Left ventricle myocardium inferior (tissue), 1 donor: ENCODE measurements at regions not wholly inside any gene's neighbourhood (a gene's known extent, or its start where the extent isn't known, plus 50 kb on each side); places are given as distances from the start of the nearest gene placed in this dataset.
"Not testable (repeated sequence)": the region's sequence is repeated elsewhere in the genome, so short reads cannot be mapped to it uniquely, and the experiment has no call there.

Experiments used
- DNase-seq: peaks from one replicate; pipeline ENCODE4 v3.0.0-alpha.2; 2020
- H3K27ac ChIP-seq: fragments of 200-600 bp; replicated peaks from 2 replicates; pipeline ENCODE4 v1.8.0; 2021
- H3K27me3 ChIP-seq: fragments of 200-600 bp; 2 replicates; pipeline ENCODE4 v1.8.0; 2021; ENCODE audit warnings: low read depth
- H3K36me3 ChIP-seq: fragments of 200-600 bp; 2 replicates; pipeline ENCODE4 v1.8.0; 2021
- H3K4me1 ChIP-seq: fragments of 200-600 bp; 2 replicates; pipeline ENCODE4 v1.8.0; 2021
- H3K4me3 ChIP-seq: fragments of 200-600 bp; 2 replicates; pipeline ENCODE4 v1.8.0; 2021; ENCODE audit warnings: mild to moderate bottlenecking, moderate library complexity
- H3K9me3 ChIP-seq: fragments of 200-600 bp; replicated peaks from 2 replicates; pipeline ENCODE4 v1.8.0; 2021
- intact Hi-C: fragments of 100-400 bp; cut with micrococcal nuclease; formaldehyde crosslinking; loops from one replicate; pipeline ENCODE4 v1.11.0; 2022
- TF ChIP-seq, protein P1 (sequence below): fragments of 200-600 bp; IDR thresholded peaks from 2 replicates; pipeline ENCODE4 v1.8.0; 2021; ENCODE audit warnings: antibody characterized with exemption, mild to moderate bottlenecking, borderline replicate concordance
- donor health status: DM: no; HTN: yes; CAD: no; lungs with severe emphysema.

DNA sequence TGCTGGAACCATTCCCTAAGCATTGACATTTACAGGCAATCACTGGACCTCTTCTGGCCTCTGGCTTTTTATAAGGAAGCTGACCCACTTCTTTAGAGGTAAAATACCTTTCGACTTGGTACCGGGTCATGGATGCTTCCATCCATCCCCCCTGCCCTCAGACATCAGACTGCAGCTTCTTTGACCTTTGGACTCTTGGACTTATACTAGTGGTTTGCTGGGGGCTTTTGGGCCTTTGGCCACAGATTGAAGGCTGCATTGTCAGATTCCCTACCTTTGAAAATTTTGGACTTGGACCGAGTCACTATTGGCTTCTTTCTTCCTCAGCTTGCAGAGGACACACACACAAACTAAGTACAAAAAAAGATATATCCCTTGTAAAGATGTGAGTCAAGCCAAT lies 86.1 kb downstream of the TTC6 start:
- DNase-seq = no peak
- H3K36me3 ChIP-seq = no peaks in the 10 kb centered on the region
- H3K9me3 ChIP-seq = no peaks in the 10 kb centered on the region
- H3K27me3 ChIP-seq = no peaks in the 10 kb centered on the region
- H3K27ac ChIP-seq = no peak overlapping the region
- no peaks in the 10 kb centered on the region for H3K4me1 ChIP-seq
- TF ChIP-seq, protein P1, sequence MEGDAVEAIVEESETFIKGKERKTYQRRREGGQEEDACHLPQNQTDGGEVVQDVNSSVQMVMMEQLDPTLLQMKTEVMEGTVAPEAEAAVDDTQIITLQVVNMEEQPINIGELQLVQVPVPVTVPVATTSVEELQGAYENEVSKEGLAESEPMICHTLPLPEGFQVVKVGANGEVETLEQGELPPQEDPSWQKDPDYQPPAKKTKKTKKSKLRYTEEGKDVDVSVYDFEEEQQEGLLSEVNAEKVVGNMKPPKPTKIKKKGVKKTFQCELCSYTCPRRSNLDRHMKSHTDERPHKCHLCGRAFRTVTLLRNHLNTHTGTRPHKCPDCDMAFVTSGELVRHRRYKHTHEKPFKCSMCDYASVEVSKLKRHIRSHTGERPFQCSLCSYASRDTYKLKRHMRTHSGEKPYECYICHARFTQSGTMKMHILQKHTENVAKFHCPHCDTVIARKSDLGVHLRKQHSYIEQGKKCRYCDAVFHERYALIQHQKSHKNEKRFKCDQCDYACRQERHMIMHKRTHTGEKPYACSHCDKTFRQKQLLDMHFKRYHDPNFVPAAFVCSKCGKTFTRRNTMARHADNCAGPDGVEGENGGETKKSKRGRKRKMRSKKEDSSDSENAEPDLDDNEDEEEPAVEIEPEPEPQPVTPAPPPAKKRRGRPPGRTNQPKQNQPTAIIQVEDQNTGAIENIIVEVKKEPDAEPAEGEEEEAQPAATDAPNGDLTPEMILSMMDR = no peak
- no peak overlapping the region for H3K4me3 ChIP-seq
- intact Hi-C loops = no loop called here

DNA sequence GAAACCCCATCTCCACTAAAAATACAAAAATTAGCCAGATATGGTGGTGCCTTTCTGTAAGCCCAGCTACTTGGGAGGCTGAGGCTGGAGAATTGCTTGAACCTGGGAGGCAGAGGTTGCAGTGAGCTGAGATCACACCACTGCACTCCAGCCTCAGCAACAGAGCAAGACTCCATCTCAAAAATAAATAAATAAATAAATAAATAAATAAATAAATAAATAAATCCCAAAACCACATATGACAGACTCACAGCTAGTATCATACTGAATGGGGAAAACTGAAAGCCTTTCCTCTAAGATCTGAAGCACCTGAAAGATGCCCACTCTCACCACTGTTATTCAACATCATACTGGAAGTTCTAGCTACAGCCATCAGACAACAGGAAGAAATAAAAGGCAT lies 97.3 kb downstream of the TTC6 start:
- intact Hi-C loops, H3K36me3 ChIP-seq, DNase-seq, H3K4me3 ChIP-seq, H3K27me3 ChIP-seq, H3K27ac ChIP-seq, H3K4me1 ChIP-seq: not testable (repeated sequence)
- peaks cover 30% of the 10 kb centered on the region for H3K9me3 ChIP-seq

DNA sequence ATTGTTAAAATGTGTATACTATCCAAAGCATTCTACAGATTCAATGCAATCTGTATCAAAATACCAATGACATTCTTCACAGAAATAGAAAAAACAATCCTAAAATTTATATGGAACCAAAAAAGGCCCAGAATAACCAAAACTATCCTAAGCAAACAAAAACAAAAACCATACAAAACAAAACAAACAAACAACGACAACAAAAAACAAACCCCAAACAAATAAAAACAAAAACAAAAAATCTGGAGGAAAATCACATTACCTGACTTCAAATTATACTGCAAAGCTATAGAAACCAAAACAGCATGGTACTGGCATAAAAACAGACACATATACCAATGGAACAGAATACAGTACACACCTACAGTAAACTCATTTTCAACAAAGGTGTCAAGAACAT lies 98.0 kb downstream of the TTC6 start:
- H3K9me3 ChIP-seq = peaks cover 30% of the 10 kb centered on the region
- H3K27me3 ChIP-seq, H3K36me3 ChIP-seq, H3K4me1 ChIP-seq, DNase-seq, intact Hi-C loops, H3K27ac ChIP-seq, H3K4me3 ChIP-seq: not testable (repeated sequence)

DNA sequence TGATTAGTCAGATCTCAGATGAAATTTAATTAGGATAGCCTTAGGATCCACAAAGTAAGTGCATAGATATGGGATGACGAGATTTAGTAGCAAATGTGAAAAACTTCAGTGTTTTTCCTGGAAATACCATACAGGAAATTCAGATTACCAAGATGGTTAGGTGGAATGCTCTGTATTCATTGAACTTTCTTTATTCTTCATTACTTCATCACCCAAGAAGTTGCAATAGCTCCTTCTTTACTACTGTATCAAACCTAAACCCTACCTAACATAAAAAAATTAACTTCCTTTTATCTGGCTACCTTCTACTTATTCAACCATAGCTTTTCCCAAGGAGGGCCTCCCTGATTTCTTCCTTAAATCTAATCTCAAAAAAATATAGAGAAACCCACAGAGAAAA lies 100.4 kb downstream of the TTC6 start:
- peaks cover 30% of the 10 kb centered on the region for H3K9me3 ChIP-seq
- intact Hi-C loops = no loop called here
- no peak overlapping the region for H3K27ac ChIP-seq

DNA sequence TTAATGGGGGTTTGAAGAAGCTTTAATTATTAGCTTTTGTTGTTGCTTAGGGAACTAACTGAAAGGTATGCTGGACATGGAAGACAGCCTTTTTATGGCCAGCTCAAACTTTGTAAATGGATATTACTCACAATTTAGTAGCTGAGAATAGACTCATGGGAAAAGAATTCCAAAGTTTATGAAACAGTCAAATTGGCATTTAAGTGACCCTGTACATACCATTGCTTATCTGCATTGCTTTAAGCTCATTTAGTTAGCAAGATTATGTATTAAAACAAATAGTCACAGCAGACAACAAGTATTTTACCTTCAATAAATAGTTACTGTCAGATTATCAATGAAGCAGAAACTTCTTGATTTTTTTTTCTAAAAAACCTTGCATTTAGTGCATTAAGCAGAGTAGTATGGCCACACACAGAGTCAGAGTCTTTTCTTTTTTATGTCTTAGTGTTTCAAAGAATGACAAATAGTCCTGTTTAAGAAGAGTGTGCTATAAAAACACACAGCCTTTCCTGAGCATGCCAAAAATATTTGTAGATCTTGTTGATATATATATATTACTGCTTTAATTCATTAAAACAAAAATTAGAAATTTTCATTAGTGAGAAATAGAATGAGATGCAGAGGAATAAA lies 102.2 kb downstream of the TTC6 start:
- DNase-seq = no peak
- Histone ChIP-seq H3K36me3 (no peaks in the 10 kb centered on the region), H3K4me1 (no peaks in the 10 kb centered on the region), H3K9me3 (peaks cover 22% of the 10 kb centered on the region), H3K4me3 (no peak overlapping the region), H3K27ac (no peak overlapping the region), H3K27me3 (no peaks in the 10 kb centered on the region)
- TF ChIP-seq, protein P1 = no peak
- intact Hi-C loops = no loop called here

More for the DNA sequence above, 100.4 kb downstream of the TTC6 start:
- TF ChIP-seq, protein P1 = no peak
- H3K27me3 ChIP-seq = no peaks in the 10 kb centered on the region
- H3K4me1 ChIP-seq = no peaks in the 10 kb centered on the region
- H3K4me3 ChIP-seq = no peak overlapping the region
- no peak for DNase-seq
- H3K36me3 ChIP-seq = no peaks in the 10 kb centered on the region

DNA sequence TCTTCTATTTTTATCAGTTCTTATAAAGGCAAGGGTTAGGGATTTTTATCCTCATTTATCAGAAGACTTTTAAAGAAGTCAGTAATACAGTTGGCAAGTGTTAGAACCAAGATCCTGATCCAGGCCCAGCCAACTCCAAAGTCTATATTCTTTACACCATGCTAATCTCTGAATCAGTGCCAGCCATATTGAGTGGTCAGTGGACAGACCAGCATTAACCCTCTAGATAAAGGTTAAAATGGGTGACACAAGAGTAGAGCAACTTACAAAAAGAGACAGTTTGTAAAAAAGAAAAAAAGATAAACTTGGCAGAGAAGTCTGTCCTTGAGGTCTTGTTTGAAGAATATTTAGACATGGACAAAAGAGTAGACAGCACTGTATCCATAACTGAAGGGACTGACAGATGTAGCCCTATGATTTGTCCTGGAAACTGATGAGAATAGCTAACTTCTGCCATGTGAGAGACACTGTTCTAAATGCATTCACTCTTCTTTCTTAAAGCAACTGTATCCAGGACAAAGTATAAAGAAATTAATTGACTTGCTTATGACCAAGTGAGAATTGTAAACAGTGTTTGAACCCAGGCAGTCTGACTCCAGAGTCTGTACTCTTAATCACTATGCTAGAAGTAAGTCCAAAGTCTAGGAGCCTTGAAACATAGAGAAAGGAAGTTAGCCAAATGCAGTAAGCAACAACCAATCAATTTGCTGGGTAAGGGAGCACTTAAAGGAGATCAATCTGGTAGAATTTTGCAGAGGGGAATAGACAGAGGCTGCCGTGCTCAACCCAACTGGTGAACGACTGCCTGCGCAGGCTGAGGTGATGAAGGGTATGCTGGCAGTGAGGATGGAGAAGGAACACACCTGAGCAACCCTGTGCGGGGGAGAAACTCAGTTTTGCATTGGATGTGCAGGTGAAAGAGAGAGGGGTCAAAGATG lies 103.7 kb downstream of the TTC6 start:
- DNase-seq = no peak
- Histone ChIP-seq H3K9me3 (peaks cover 7% of the 10 kb centered on the region), H3K27me3 (no peaks in the 10 kb centered on the region), H3K27ac (no peak overlapping the region), H3K4me3 (no peak overlapping the region), H3K36me3 (no peaks in the 10 kb centered on the region), H3K4me1 (no peaks in the 10 kb centered on the region)
- intact Hi-C loops = no loop called here
- TF ChIP-seq, protein P1 = no peak
